ENCODE measurements at regions not wholly inside any gene's neighbourhood (a gene's known extent, or its start where the extent isn't known, plus 50 kb on each side); places are given as distances from the start of the nearest gene placed in this dataset.

DNA sequence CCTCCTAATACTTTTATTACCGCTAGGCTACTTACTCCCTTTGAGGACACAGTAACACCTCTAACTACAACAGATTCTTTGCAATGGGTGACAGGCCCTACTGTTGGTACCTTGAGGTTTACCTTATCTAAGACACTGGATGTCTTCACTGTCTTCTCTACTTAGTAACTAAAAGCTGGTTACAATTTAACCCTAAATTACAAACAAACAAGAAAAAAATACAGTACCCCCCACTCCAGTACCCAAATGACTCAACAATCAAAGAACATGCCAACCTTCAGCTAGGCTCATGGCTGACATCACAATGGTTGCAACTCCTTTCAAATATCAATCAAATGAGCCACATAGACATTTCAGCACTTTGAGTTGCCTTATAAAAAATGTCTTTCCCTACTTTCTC is 198.0 kb downstream of the GUCY2F start:
- Histone ChIP-seq H3K36me3 (ENCODE audit: low read depth, low read length) (no peaks in the 10 kb centered on the region), H3K27me3 (ENCODE audit: low read length) (no peaks in the 10 kb centered on the region), H2AFZ (ENCODE audit: low read length) (no peak overlapping the region), H3K9me3 (ENCODE audit: low read length) (no peaks in the 10 kb centered on the region), H3K9ac (ENCODE audit: low read length) (no peak overlapping the region), H3K9me2 (replicated peaks; ENCODE audit: low read length) (no peaks in the 10 kb centered on the region), H3K4me1 (ENCODE audit: insufficient read depth, low read length) (no peaks in the 10 kb centered on the region), H3K4me2 (ENCODE audit: low read length) (no peak overlapping the region), H3K79me2 (ENCODE audit: low read length) (no peaks in the 10 kb centered on the region), H3F3A (ENCODE audit: low read length, unreplicated experiment) (no peaks in the 10 kb centered on the region), H3K27ac (ENCODE audit: low read length) (no peak overlapping the region), H3K4me3 (ENCODE audit: low read length) (no peak overlapping the region), H4K20me1 (ENCODE audit: low read length) (no peaks in the 10 kb centered on the region)
- ChIA-PET POLR2A (ENCODE audit: unreplicated experiment) (no interaction called here), CTCF (no interaction called here)
- no peak for DNase-seq
- no peak for ATAC-seq
- intact Hi-C loops (cut with micrococcal nuclease): no loop called here
- TF ChIP-seq EZH2phosphoT487 (IDR thresholded peaks at IDR 0.05; ENCODE audit: borderline replicate concordance, low read length) (no peak), EZH2 (IDR thresholded peaks at IDR 0.05; ENCODE audit: low read length, unreplicated experiment) (no peak)
- TF ChIP-seq, protein P1, sequence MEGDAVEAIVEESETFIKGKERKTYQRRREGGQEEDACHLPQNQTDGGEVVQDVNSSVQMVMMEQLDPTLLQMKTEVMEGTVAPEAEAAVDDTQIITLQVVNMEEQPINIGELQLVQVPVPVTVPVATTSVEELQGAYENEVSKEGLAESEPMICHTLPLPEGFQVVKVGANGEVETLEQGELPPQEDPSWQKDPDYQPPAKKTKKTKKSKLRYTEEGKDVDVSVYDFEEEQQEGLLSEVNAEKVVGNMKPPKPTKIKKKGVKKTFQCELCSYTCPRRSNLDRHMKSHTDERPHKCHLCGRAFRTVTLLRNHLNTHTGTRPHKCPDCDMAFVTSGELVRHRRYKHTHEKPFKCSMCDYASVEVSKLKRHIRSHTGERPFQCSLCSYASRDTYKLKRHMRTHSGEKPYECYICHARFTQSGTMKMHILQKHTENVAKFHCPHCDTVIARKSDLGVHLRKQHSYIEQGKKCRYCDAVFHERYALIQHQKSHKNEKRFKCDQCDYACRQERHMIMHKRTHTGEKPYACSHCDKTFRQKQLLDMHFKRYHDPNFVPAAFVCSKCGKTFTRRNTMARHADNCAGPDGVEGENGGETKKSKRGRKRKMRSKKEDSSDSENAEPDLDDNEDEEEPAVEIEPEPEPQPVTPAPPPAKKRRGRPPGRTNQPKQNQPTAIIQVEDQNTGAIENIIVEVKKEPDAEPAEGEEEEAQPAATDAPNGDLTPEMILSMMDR (conservative IDR thresholded peaks at IDR 0.05; ENCODE audit: low read depth, low read length): no peak
- BruUV-seq (replicated peaks): no TSS peak

DNA sequence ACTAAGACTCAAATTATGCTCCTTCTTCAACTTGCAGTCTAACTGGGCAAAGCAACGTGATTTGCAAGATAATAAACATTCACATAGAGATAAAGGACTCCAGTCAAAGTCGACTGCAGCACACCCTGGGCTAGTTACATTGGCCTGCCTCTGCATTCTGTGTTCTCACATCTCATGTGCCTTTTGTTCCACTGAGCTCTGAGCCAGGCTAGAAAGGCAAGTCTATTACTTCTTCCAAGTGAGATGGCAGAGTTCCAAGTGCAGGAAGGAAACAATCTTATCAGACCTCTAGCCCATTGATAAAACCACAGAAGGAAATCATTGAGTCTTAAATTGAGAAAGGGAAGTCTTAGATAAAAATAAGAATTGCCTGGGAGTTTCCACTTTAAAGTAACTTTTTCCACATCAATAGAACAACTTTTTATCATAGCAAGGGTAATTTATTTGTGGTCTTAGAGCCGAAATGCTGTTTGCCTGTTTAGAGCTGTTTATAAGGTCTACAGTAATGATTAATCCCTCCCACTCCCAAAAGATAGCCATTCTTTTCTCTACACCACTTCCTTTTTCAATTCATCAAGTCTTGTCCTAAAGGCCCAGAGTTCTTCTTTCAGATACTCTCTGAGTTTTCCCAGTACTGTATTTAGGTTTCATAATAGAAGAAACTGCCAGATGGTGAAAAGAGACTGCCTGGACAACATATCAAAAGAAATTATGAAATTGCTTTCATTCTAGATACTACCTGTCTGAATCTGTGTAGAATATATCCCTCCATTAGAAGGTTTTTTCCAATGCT is 200.2 kb downstream of the GUCY2F start:
- Histone ChIP-seq H3K9me3 (ENCODE audit: low read length) (no peaks in the 10 kb centered on the region), H3K79me2 (ENCODE audit: low read length) (no peaks in the 10 kb centered on the region), H3K27ac (ENCODE audit: low read length) (no peak overlapping the region), H3K4me1 (ENCODE audit: insufficient read depth, low read length) (no peaks in the 10 kb centered on the region), H3K9ac (ENCODE audit: low read length) (no peak overlapping the region), H3K9me2 (replicated peaks; ENCODE audit: low read length) (no peaks in the 10 kb centered on the region), H2AFZ (ENCODE audit: low read length) (no peak overlapping the region), H3K4me3 (ENCODE audit: low read length) (no peak overlapping the region), H3F3A (ENCODE audit: low read length, unreplicated experiment) (no peaks in the 10 kb centered on the region), H3K36me3 (ENCODE audit: low read depth, low read length) (no peaks in the 10 kb centered on the region), H3K27me3 (ENCODE audit: low read length) (no peaks in the 10 kb centered on the region), H3K4me2 (ENCODE audit: low read length) (no peak overlapping the region), H4K20me1 (ENCODE audit: low read length) (no peaks in the 10 kb centered on the region)
- intact Hi-C loops (cut with micrococcal nuclease): no loop called here
- no peak for ATAC-seq
- TF ChIP-seq, protein P1 (conservative IDR thresholded peaks at IDR 0.05; ENCODE audit: low read depth, low read length): no peak
- no peak for TF ChIP-seq EZH2phosphoT487 (IDR thresholded peaks at IDR 0.05; ENCODE audit: borderline replicate concordance, low read length)
- no peak for TF ChIP-seq EZH2 (IDR thresholded peaks at IDR 0.05; ENCODE audit: low read length, unreplicated experiment)
- no peak for DNase-seq
- ChIA-PET CTCF (no interaction called here), POLR2A (ENCODE audit: unreplicated experiment) (no interaction called here)
- BruUV-seq (replicated peaks): no TSS peak

DNA sequence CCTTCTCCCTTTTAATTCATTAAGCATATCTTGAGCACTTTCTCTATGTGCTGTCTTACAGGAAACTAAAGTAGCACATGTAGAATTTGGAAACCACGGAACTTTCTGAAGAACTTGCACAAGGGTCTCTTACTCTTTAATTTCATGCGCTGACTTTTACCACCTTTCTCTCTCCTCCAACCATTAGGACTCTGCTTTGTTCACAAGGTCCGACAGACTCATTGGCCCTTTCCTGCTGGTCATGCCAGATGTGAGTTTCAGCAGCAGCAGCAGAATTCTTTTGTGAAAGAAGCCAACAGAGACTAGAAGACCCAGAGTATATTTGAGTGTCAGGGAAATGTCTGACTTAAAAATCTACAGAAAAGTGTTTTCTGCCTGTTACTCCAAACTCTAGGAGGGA is 207.1 kb downstream of the GUCY2F start:
- BruUV-seq (replicated peaks): no TSS peak
- no peaks in the 10 kb centered on the region for H3K79me2 ChIP-seq (ENCODE audit: low read length)
- H3K4me3 ChIP-seq (ENCODE audit: low read length): no peak overlapping the region
- DNase-seq (no peak), ATAC-seq (no peak)
- CTCF ChIA-PET: no interaction called here
- no peaks in the 10 kb centered on the region for H3F3A ChIP-seq (ENCODE audit: low read length, unreplicated experiment)
- no peak overlapping the region for H3K9ac ChIP-seq (ENCODE audit: low read length)
- H2AFZ ChIP-seq (ENCODE audit: low read length): no peak overlapping the region
- H3K4me2 ChIP-seq (ENCODE audit: low read length): no peak overlapping the region
- H3K9me3 ChIP-seq (ENCODE audit: low read length): no peaks in the 10 kb centered on the region
- POLR2A ChIA-PET (ENCODE audit: unreplicated experiment): no interaction called here
- H3K27ac ChIP-seq (ENCODE audit: low read length): no peak overlapping the region
- TF ChIP-seq EZH2phosphoT487 (IDR thresholded peaks at IDR 0.05; ENCODE audit: borderline replicate concordance, low read length) (no peak), EZH2 (IDR thresholded peaks at IDR 0.05; ENCODE audit: low read length, unreplicated experiment) (no peak)
- TF ChIP-seq, protein P1 (conservative IDR thresholded peaks at IDR 0.05; ENCODE audit: low read depth, low read length): no peak
- no peaks in the 10 kb centered on the region for H3K4me1 ChIP-seq (ENCODE audit: insufficient read depth, low read length)
- H3K36me3 ChIP-seq (ENCODE audit: low read depth, low read length): no peaks in the 10 kb centered on the region
- intact Hi-C loops (cut with micrococcal nuclease): no loop called here
- no peaks in the 10 kb centered on the region for H3K9me2 ChIP-seq (replicated peaks; ENCODE audit: low read length)
- H4K20me1 ChIP-seq (ENCODE audit: low read length): no peaks in the 10 kb centered on the region
- no peaks in the 10 kb centered on the region for H3K27me3 ChIP-seq (ENCODE audit: low read length)
